ENCODE measurements at regions not wholly inside any gene's neighbourhood (a gene's known extent, or its start where the extent isn't known, plus 50 kb on each side); places are given as distances from the start of the nearest gene placed in this dataset.
"Not testable (repeated sequence)": the region's sequence is repeated elsewhere in the genome, so short reads cannot be mapped to it uniquely, and the experiment has no call there.

DNA sequence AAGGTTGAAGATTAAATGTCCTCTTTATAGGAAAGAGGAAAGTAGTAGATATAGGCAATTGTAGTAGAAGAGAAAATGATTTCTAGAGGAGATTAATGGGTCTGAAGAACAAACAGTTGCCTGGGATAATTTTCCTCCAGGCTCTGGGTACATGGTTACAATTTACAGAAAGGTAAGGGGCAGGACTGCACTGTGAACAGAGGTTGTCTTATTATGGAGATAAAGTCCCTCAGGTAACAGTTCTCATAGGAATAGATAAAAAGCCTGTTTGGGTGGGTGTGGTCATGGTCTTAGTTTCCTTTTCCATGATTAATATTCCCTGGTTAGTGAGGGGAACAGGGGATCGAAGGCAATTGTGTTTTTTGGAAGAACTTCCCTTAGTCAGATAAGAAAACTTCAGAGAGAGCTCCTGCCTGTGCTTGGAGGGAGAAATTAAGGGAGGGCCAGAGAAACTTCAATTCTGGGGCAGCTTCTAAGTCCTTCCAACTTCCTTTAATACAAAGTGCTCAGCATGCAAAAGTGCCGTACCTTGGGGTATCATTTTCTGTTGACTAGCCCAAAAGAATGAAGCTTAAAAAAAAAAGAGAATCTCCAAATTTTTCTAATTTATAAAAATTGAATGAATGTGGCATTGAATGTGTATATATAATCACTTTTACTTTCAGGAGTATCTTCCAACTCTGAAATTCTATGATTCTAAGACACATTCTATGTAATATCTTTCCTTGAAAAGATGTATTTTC lies 295.4 kb upstream of the USP25 start:
- no peak for DNase-seq

DNA sequence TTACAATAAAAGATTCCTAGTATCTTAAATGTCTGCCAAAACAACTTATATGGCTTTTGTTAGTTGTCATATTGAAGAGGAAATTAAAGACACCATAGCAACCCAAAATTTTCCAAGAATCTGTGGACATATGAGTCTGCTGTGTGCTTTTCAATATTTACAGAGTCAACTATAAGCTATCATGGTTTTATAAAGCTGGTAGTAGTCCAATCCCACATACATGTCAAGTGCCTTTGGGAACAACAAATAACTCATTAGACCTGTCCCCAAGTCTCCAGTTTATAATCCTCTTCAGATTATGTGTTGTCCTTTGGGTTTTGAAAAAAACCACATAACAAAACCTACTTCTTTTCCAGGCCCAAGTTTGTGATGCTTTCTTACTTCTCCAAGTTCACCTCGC lies 293.8 kb upstream of the USP25 start:
- no peak for DNase-seq

DNA sequence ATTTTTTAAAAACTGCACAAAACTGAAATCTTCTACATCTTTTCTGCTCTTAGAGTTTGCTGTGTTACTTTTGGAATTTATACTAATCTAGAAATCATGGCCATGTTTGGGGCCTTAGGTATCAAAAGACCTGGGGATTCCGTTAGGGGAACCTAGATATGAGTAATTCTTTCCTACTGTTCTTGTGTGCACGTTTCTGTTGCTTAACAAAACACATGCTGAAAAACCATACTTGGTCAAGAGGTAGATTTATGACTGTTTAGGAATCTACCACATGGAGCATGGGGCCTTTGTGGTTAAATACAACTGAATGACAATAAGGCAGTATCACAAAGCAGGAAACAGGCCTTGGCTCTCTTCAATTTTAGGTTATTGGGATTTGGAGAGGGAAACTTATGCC lies 291.9 kb upstream of the USP25 start:
- DNase-seq: no peak

DNA sequence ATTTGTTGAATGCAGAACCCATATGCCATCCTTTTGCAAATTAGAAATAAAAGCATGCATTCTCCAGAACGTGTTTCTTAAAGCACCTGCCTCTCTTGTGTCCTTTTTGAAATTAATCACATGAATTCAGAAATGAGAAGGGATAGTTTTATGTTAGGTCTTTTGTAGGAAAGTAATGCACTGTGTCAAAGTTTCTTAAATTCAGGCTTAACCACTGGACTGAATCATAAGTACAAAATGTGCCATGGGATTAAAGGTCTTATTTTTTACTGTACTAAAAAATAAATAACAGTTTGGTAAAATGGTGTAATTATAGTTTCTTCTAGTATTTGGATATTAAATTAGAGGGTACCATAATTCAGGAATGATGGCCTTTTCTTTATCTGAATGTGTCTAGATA lies 290.1 kb upstream of the USP25 start:
- no peak for DNase-seq

DNA sequence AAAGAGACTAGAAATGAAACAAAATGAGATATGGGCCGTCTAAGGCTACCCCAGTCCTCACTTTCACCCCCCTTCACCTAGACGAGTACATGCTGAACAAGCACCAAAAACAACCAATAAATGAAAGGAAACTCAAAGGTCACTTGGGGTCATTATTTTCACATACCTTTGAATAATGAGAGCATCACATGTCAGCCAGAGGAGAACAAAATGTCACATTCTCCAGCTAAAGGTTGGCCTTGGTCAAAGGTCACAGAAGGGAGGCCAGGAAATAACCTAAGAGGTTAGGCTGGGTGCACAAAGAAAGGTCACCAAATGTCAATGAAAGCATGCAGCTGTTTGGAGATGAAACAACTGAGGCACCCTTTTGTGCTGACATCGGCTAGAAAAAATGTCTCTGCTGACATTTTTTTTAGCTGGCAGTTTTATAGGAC lies 288.7 kb upstream of the USP25 start:
- DNase-seq: no peak

DNA sequence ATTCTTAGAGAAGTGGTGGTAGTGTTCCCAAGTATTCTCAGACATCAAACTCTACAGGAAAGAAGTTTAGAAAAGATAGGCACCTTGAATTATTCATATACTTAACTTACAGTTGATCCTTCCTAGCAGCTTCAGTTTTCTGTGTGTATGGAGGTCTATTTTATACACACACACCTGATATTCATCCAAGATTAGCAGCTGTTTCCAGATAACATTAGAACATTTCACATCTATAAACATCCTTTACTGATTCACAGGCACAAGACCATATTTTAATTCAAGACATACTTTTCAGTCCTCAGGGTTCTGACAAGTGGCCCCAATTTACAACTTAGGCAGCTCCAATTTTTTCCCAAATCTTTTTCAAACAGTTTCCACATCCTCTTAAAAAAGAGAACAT lies 287.8 kb upstream of the USP25 start:
- DNase-seq: no peak

DNA sequence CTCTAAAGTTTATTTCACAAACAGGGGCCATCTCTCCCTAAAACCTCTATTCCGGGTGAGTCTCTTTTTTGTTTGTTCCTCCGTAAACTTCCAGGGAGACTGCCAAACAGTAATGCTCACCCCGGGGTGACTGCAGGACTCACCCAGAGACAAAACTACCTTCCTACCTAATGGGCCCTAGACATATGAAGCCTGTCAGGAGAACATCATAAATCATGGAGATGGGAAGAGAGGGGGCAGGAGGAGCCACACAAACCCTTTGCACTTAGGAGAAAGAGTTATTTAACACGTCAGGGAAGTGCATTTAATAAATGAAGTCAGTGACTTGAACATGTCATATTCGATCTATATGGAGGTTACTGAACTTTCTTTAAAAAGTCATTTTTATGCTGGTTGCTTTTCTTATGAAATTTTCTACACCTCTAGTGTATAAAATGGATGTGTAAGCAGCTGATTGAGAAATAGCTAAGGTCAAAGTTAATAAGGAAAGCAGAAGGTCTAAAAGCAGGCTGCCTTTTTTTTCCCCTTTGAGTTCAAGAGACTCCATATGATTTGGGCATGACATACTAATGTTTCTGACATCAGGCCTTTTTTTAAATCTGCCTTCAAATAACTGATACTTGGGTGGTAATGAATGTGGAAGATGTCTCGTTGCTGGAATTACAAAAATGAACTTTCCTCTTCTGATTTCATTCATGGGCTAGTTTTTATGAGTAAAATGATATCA lies 286.9 kb upstream of the USP25 start:
- DNase-seq: no peak

DNA sequence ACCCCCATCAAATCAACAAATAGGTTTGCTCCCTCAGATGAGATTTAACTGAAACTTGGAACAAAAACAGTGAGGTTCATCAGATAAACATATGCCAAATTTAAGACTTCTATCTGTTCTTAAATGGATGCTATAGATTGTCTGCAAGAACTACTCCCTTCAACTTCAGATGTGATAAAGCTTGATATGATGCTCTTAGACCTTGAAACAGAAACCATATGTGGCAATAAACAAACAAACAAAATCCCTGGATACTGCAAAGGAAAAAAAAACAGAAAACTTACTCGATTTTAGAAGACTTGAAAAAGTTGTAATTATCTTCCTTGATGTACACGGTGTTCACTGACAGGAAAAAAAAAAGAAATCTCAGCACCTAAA lies 286.1 kb upstream of the USP25 start:
- DNase-seq: no peak

DNA sequence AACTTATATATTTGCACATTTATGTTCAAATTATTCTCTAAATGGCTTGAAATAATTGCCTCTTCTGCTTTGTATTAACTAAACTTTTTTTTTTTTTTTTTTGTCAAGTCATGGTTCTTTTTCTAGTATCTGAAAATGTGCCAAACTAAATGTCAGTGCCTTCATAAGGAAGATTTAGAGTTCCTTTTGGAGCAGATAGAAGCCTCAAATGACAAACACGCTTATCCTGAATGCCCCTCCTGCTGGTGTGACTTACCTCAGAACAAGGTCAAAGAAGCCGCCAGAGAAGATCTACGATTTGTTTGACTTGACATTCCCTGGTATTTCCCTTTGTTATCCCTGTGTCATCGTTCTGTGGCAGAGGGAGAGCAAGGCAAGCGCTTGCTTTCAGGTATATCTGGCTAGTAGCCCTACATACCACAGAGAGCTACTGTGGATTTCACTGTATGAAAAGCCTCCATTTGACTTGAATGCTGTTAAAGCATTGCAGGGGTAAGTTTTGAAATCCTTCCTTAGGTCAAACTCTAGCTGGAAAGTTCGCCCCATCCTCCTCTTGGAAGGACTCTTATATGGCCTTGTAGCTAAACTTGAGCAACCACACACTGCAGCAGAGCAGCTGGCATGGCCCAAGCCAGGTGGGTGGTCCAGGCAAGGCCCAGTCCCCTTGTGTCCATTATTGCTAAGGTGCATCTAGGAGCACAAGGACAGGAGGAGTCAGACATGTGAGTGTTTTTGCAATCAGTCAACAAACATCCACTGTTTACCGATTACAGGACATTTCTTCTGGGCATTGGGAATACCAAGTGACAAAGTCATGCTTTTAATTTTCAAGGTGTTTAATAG lies 285.4 kb upstream of the USP25 start:
- no peak for DNase-seq

DNA sequence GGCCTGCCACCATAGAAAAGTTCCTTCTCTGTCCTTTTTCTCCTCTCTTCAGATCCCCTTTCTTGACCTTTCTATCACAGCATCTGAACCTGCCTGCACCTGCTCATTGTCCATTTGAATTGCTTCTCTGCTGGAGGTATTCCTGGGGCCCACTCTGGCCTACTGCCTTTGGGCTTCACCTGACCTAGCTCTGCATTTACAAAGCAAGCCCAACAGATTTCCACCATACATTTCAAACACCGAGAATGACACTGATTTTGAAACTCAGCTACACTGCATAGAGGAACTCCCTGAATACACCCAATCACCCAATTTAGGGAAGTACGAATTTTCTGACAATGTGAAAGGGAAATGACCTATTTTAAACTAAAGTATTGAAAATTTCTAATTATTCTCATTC lies 284.5 kb upstream of the USP25 start:
- no peak for DNase-seq

DNA sequence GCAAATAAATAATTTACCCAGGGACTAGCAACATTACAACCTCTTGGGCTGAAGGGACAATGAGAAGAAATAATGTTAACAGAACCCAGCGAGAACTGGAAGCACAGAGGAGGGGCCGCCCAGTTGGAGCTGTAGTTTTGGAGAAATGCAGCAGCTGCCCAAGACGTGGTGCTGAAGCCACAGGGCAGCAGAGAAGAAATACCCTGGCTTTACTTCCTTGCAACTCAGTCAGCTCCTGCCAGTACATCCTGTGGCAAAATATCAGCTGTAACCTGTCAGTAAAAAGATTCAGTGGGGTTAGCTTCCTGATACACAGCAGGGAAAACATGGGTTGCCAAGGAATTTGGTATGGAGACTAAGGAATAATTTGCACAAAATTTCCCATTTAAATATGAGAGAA lies 283.6 kb upstream of the USP25 start:
- no peak for DNase-seq

DNA sequence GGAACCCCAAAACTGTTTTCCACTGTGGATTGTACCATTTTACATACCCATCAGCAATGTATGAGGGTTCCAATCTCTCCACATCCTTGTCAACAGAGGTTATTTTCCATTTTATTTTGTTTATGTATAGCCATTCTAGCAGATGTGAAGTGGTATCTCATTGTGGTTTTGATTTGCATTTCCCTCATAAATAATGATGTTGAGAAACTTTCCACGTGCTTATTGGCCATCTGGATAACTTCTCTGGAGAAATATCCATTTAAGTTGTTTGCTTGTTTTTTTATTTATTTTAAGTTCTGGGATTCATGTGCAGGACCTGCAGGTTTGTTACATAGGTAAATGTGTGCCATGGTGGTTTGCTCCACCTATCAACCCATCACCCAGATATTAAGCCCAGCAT lies 280.2 kb upstream of the USP25 start:
- no peak for DNase-seq

DNA sequence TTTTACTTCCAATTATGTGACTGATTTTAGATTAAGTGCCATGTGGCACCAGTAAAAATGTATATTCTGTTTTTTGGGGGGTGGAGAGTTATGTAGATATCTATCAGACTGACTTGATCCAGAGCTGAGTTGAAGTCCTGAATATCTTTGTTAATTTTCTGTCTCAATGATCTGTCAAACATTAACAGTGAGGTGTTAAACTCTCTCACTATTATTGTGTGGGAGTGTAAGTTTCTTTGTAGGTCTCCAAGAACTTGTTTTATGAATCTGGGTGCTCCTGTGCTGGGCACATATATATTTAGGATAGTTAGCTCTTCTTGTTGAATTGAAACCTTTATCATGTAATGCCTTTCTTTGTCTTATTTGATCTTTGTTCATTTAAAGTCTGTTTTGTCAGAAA lies 276.5 kb upstream of the USP25 start:
- no peak for DNase-seq

DNA sequence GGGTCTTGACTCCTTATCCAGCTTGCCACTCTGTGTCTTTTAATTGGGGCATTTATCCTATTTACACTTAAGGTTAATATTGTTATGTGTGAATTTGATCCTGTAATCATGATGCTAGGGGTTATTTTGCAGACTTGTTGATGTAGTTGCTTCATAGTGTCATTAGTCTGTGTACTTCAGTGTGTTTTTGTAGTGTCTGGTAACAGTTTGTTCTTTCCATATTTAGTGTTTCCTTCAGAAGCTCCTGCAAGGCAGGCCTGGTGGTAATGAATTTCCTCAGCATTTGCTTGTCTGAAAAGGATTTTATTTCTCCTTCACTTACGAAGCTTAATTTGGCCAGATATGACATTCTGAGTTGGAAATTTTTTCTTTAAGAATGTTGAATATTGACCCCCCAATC lies 276.0 kb upstream of the USP25 start:
- DNase-seq: not testable (repeated sequence)

DNA sequence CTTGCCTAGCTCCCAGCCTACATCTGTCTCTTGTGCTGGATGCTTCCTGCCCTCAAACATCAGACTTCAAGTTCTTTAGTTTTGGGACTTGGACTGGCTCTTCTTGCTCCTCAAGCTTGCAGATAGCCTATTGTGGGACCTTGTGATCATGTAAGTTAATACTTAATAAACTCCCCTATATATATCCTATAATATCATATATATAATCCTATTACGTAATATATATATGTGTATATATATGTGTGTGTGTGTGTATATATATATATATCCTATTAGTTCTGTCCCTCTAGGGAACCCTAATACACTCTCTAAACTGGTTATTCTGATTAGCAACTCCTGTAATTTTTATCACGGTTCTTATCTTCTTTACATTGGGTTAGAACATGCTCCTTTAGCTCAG lies 274.9 kb upstream of the USP25 start:
- not testable (repeated sequence) for DNase-seq

DNA sequence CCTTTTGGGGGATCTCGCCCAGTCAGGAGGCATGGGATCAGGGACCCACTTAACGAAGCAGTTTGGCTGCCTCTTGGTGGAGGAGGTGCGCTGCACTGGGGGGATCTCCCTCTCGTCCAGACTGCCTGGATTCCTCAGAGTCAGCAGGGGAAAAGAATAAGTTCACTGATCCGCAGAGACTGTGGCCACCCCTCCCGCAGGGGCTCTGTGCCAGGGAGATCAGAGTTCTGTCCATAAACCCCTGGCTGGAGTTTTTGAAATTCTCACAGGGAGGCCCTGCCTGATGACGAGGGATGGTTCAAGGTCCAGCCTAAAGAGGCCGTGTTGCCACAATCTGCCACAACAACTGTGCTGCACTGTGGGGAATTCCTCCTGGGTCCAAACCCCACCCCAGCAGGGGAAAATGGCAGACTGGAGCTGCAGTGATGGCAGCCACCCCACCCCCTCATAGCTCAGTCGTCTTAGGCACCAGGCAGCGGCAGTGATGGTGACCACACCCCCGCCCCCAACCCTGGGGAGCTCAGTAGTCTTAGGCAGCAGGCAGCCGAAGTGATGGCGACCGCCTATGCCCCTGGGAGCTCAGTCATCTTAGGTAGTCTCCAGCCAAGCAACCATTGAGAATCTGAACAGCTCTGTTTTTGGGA lies 273.8 kb upstream of the USP25 start:
- no peak for DNase-seq

DNA sequence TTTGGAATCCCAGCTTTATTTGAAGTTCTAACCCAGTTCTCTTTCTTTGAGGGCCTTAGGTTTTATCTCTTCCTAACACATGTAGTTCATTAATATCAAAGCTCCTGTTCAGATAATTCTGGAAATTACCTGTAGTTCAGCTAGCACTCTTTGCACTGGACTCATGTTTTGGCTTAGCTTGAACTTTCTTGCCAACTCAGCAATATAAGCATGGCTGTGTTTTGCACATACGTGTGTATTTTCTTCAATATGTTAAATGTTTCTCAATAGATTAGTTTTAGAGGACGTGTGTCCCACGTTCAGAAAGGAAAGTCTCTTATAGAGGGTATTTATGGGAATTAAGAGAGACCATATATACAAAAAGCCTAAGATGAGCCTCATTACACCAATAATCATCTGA lies 271.8 kb upstream of the USP25 start:
- no peak for DNase-seq

DNA sequence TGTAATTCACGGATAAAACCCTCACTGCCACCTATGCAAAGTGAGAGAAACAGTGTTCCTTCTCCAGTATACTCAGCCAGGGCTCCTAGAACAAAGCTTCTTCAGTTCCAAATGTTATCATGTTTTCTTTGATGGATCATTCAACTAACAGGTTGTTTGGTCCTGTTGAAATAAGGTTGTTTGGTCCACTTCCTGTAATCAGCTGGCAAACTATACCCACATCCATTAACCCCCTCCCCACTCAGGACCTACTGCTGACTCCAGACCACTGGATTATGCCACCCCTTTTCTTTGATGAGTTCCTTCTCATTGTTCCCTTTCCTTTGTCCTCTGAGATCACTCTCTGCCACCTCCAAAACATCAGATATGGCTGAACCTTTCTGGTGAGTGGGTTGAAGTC lies 267.7 kb upstream of the USP25 start:
- no peak for DNase-seq

DNA sequence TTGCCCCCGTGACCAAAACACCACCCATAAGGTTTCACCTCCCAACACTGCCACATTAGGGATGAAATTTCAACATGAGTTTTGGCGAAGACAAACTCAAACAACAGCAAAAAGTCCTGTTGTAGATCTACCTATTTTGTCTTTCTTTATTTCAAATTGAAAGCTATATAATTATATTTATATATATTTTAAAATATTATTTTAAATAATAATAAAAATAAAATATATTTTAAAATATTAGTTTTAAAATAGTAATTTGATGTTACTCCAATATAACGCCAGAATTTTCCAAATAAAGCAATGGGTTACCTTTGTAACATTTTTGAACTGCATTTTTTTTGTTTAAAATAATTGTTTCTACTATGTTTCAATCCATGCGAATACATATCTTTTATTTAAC lies 263.5 kb upstream of the USP25 start:
- no peak for DNase-seq

DNA sequence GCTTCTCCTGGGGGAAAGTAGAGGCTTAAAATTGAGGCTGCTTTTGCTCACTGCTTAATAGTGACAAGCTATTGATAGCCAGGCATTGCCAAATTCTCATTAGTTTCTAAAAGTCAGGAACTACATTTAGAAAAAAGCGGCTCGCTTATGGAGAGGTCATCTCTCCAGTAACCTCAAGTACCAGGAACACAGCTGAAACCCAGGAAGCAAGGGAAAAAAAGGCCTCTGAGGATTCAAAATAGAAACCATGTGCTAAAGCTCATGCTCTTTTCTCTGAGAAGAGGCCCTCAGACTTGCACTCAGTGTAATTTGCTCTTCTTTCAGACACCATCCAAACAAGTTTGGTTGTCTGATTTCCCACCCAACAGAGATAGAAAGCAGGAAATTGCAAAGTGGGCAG lies 261.4 kb upstream of the USP25 start:
- no peak for DNase-seq

DNA sequence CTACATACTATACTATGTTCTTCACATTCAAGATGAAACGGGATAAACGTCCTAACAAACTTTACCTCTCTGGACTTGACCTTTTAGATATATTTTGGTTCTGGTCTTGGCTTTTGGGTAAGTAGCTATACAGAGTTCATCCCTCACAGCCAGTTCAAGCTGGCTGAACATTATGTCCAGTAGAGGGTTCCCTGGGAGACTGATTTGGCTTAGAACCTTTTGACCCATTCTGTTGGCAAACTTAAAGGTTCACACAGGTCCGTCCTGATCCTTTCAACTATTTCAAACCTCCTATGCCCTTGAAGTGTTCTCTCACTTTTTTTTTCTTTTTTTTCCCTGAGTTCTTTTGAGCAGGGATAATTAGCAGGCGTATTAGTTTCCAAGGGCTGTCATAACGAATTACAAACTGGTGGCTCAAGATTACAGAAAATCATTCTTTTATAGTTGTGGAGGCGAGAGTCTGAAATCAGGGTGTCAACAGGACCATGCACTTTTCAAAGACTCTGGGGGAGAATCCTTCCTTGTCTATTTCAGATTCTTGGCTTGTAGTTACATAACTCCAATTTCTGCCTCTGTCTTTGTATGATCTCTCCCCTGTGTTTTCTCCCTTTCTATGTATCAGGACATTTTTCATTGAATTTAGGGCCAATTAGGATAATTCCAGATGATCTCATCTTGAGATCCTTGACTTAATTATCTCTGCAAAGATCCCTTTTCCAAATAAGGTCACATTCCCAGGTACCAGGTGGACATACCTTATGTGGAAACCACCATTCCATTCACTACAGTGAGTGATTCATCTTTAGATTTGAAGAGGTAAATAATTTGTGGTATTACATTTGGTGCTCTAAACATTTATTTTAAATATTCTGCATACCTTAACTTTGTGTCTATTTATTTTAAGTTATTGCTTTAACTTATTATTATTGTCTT lies 257.4 kb upstream of the USP25 start:
- DNase-seq: no peak

DNA sequence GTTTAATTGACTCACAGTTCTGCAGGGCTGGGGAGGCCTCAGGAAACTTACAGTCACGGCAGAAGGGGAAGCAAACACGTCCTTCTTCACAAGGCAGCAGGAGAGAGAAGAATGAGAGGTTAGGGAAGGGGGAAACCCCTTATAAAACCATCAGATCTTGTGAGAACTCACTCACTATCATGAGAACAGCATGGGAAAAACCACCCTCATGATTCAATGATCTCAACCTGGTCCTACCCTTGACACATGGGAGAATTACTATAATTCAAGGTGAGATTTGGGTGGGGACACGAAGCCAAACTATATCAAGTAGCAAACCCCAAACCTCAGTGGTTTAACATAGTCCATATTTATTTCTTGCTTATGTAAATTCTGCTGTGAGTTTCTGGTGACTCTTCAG lies 252.0 kb upstream of the USP25 start:
- not testable (repeated sequence) for DNase-seq

Measured in occipital lobe (tissue), 1 donor.